ENCODE measurements at regions not wholly inside any gene's neighbourhood (a gene's known extent, or its start where the extent isn't known, plus 50 kb on each side); places are given as distances from the start of the nearest gene placed in this dataset.

DNA sequence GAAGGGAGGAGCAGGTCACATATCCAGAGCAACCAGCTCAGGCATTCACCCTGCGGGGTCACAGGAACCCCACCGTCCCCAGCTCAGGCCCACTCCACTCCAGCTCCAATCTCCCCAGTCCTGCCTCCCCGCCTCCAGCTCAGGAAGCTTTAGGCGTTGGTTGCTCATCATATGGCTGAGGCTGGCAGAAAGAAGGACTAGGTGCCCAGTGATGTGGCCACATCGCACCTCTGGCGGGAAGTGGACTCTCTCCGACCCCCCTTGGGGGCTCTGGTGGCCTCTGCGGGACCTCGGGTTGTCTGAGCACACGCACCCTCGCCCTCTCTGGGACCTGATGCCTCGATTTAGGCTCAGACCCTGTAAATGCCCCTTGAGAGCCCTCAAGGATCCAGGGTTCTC is 187.7 kb downstream of the ZFP36L2 start:
- no peak for DNase-seq
- H3K9me3 ChIP-seq (ENCODE audit: low read length) = no peaks in the 10 kb centered on the region
- no peak overlapping the region for H3K27ac ChIP-seq (ENCODE audit: low read length)
- H3K36me3 ChIP-seq (ENCODE audit: insufficient read depth, low read length) = no peaks in the 10 kb centered on the region
- no peaks in the 10 kb centered on the region for H3K27me3 ChIP-seq (ENCODE audit: low read length)
- no peaks in the 10 kb centered on the region for H3K79me2 ChIP-seq (ENCODE audit: low read length)
- no peaks in the 10 kb centered on the region for H4K20me1 ChIP-seq (ENCODE audit: insufficient read depth, low read depth, low read length)
- H3K9me2 ChIP-seq (replicated peaks; ENCODE audit: insufficient read depth, low read length) = no peaks in the 10 kb centered on the region
- H3K4me3 ChIP-seq (ENCODE audit: low read length) = no peak overlapping the region
- H2AFZ ChIP-seq (ENCODE audit: low read length) = no peak overlapping the region
- H3K9ac ChIP-seq (ENCODE audit: low read length) = no peak overlapping the region
- H3K4me1 ChIP-seq (ENCODE audit: low read length) = no peaks in the 10 kb centered on the region
- H3K4me2 ChIP-seq (ENCODE audit: low read depth, low read length, poor library complexity, severe bottlenecking) = no peak overlapping the region

DNA sequence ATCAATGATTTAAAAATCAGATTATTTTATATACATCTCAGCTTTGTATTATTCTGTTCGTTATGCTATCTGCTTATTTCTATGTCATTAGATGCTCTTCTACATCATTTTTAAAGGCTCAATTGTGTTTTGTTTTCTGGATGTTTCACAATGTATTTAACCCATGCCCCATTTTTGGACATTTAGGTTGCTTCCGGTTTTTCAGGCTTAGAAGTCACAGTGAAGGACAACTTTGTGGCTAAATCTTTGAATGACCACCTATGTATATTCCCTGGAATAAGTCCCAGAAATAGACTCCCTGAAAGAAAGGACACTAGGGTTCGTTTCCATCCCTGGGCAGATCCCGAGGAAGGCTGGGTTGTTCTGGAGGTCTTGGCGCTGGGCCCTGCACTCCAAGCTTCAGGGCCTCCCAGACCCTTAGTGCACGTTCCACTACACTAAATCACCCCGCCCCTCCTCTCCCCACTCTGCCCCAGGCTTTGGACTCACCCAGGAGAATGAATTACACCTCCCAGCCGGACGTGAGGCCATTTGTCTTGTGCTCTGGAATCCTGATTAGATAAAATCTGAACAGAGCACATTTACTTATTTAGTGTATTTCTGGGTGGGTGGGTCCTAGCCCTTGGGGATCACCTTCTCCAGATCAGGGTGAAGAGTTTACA is 188.2 kb downstream of the ZFP36L2 start:
- no peak overlapping the region for H3K4me2 ChIP-seq (ENCODE audit: low read depth, low read length, poor library complexity, severe bottlenecking)
- no peak overlapping the region for H3K27ac ChIP-seq (ENCODE audit: low read length)
- H3K9me2 ChIP-seq (replicated peaks; ENCODE audit: insufficient read depth, low read length) = no peaks in the 10 kb centered on the region
- H3K9ac ChIP-seq (ENCODE audit: low read length) = no peak overlapping the region
- H3K36me3 ChIP-seq (ENCODE audit: insufficient read depth, low read length) = no peaks in the 10 kb centered on the region
- H4K20me1 ChIP-seq (ENCODE audit: insufficient read depth, low read depth, low read length) = no peaks in the 10 kb centered on the region
- DNase-seq = no peak
- no peaks in the 10 kb centered on the region for H3K79me2 ChIP-seq (ENCODE audit: low read length)
- H3K4me1 ChIP-seq (ENCODE audit: low read length) = no peaks in the 10 kb centered on the region
- H3K9me3 ChIP-seq (ENCODE audit: low read length) = no peaks in the 10 kb centered on the region
- no peak overlapping the region for H2AFZ ChIP-seq (ENCODE audit: low read length)
- H3K4me3 ChIP-seq (ENCODE audit: low read length) = no peak overlapping the region
- no peaks in the 10 kb centered on the region for H3K27me3 ChIP-seq (ENCODE audit: low read length)

DNA sequence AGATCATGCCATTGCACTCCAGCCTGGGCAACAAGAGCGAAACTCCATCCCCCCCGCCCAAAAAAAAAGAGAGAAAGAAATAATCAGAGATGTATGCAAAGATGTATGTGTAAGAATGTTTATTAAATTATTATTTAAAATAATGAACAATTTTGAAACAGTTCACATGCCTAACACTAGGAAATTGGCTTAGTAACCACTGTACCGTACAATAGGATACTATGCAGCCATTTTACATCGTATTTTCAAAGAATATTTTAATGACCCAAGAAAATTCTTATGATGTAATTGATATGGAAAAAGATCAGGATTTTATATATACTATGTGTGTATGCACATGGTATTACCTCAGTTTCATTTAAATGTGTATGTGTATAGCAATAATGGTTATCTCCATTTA is 190.5 kb downstream of the ZFP36L2 start:
- Histone ChIP-seq H3K36me3 (ENCODE audit: insufficient read depth, low read length) (no peaks in the 10 kb centered on the region), H3K4me2 (ENCODE audit: low read depth, low read length, poor library complexity, severe bottlenecking) (no peak overlapping the region), H3K4me1 (ENCODE audit: low read length) (no peaks in the 10 kb centered on the region), H3K79me2 (ENCODE audit: low read length) (no peaks in the 10 kb centered on the region), H3K9me2 (replicated peaks; ENCODE audit: insufficient read depth, low read length) (no peaks in the 10 kb centered on the region), H3K27me3 (ENCODE audit: low read length) (no peaks in the 10 kb centered on the region), H2AFZ (ENCODE audit: low read length) (no peak overlapping the region), H3K4me3 (ENCODE audit: low read length) (no peak overlapping the region), H3K9ac (ENCODE audit: low read length) (no peak overlapping the region), H3K9me3 (ENCODE audit: low read length) (no peaks in the 10 kb centered on the region), H4K20me1 (ENCODE audit: insufficient read depth, low read depth, low read length) (no peaks in the 10 kb centered on the region), H3K27ac (ENCODE audit: low read length) (no peak overlapping the region)
- no peak for DNase-seq

DNA sequence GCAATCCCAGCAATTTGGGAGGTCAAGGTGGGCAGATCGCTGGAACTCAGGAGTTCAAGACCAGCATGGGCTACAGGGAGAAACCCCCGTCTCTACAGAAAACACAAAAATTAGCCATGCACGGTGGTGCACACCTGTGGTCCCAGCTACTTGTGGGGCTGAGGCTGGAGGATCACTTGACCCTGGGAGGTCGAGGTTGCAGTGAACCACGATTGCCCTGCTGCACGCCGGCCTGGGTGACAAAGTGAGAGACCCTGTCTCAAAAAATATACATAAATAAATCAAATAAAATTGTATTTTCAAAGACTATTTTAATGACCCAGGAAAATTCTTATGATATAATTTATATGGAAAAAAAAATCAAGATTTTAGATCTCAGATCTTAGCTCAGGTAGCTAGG is 191.5 kb downstream of the ZFP36L2 start:
- H3K79me2 ChIP-seq (ENCODE audit: low read length) = no peaks in the 10 kb centered on the region
- H3K9me2 ChIP-seq (replicated peaks; ENCODE audit: insufficient read depth, low read length) = no peaks in the 10 kb centered on the region
- no peaks in the 10 kb centered on the region for H4K20me1 ChIP-seq (ENCODE audit: insufficient read depth, low read depth, low read length)
- H3K9me3 ChIP-seq (ENCODE audit: low read length) = no peaks in the 10 kb centered on the region
- H3K27me3 ChIP-seq (ENCODE audit: low read length) = no peaks in the 10 kb centered on the region
- no peak overlapping the region for H3K9ac ChIP-seq (ENCODE audit: low read length)
- H3K4me1 ChIP-seq (ENCODE audit: low read length) = no peaks in the 10 kb centered on the region
- no peaks in the 10 kb centered on the region for H3K36me3 ChIP-seq (ENCODE audit: insufficient read depth, low read length)
- H2AFZ ChIP-seq (ENCODE audit: low read length) = no peak overlapping the region
- no peak for DNase-seq
- no peak overlapping the region for H3K4me2 ChIP-seq (ENCODE audit: low read depth, low read length, poor library complexity, severe bottlenecking)
- no peak overlapping the region for H3K27ac ChIP-seq (ENCODE audit: low read length)
- no peak overlapping the region for H3K4me3 ChIP-seq (ENCODE audit: low read length)

DNA sequence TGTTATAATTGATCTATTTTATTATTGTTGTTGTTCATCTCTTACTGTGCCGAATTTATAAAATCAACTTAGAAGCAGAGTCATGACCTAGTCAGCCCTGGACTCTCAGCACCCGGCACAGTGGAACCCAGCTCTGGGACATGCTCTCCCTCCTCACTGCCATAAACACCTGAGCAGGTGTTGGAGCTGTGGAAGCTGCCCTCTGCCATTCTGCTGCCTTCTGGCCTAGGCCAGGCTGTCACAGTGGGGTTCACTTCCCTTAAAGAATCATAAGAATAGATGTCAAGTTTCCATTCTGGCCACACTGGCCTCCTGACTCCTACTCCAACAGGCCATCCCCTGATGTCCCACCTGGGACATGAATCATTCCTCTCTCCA is 192.2 kb downstream of the ZFP36L2 start:
- H3K9me3 ChIP-seq (ENCODE audit: low read length) = no peaks in the 10 kb centered on the region
- H3K79me2 ChIP-seq (ENCODE audit: low read length) = no peaks in the 10 kb centered on the region
- H3K4me1 ChIP-seq (ENCODE audit: low read length) = no peaks in the 10 kb centered on the region
- H3K9me2 ChIP-seq (replicated peaks; ENCODE audit: insufficient read depth, low read length) = no peaks in the 10 kb centered on the region
- H3K36me3 ChIP-seq (ENCODE audit: insufficient read depth, low read length) = no peaks in the 10 kb centered on the region
- no peak overlapping the region for H3K4me3 ChIP-seq (ENCODE audit: low read length)
- no peak overlapping the region for H3K9ac ChIP-seq (ENCODE audit: low read length)
- no peak overlapping the region for H2AFZ ChIP-seq (ENCODE audit: low read length)
- DNase-seq = no peak
- no peak overlapping the region for H3K27ac ChIP-seq (ENCODE audit: low read length)
- H4K20me1 ChIP-seq (ENCODE audit: insufficient read depth, low read depth, low read length) = no peaks in the 10 kb centered on the region
- no peak overlapping the region for H3K4me2 ChIP-seq (ENCODE audit: low read depth, low read length, poor library complexity, severe bottlenecking)
- H3K27me3 ChIP-seq (ENCODE audit: low read length) = no peaks in the 10 kb centered on the region

DNA sequence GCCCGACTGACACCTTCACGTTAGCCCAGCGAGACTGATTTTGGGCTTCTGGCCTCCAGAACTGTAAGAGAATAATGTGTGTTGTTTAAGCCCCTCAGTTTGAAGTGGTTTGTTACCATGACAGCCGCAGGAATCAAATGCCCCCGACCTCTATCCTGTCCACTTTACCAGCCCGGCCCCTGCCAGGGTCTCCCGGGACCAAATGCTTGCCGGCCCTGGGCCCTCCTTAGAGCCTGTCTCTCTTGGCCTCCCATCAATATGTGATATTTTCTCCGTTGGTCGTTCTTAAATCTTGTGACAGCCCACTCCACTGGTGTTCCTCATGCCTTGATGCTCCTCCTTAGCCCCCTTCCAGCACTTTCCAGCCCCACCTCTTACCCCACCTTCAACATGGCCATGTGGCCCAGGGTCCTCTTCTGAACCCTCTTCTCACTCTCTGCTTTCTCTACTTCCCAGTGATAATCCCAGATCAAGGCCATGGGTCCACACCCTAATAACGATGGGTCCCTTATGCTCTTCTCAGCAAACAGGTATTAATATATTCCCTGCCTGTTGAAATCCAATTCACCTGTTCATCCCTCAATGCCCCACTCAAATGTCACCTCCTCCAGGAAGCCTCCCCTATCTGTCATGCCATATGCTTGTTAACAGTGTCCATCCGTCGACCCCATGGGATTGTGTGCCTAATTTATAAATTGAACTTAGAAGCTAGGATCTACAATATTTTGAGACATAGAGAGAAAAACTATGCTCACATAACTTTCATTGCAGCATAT is 192.8 kb downstream of the ZFP36L2 start:
- Histone ChIP-seq H4K20me1 (ENCODE audit: insufficient read depth, low read depth, low read length) (no peaks in the 10 kb centered on the region), H3K36me3 (ENCODE audit: insufficient read depth, low read length) (no peaks in the 10 kb centered on the region), H3K27me3 (ENCODE audit: low read length) (no peaks in the 10 kb centered on the region), H3K4me1 (ENCODE audit: low read length) (no peaks in the 10 kb centered on the region), H3K9ac (ENCODE audit: low read length) (no peak overlapping the region), H3K4me3 (ENCODE audit: low read length) (no peak overlapping the region), H2AFZ (ENCODE audit: low read length) (no peak overlapping the region), H3K9me3 (ENCODE audit: low read length) (no peaks in the 10 kb centered on the region), H3K27ac (ENCODE audit: low read length) (no peak overlapping the region), H3K4me2 (ENCODE audit: low read depth, low read length, poor library complexity, severe bottlenecking) (no peak overlapping the region), H3K79me2 (ENCODE audit: low read length) (no peaks in the 10 kb centered on the region), H3K9me2 (replicated peaks; ENCODE audit: insufficient read depth, low read length) (no peaks in the 10 kb centered on the region)
- no peak for DNase-seq

DNA sequence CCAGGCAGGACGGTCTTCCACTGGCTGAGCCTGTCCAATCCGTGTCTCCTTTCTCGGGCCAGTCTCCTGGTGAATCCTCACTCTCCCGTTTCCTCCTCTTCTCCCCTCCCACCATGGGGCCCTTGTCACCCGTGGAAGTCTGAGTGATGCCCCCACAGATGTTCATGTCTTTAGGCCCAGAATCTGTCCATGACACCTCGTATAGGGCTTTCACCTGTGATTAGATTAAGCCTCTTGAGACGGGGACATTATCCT is 193.5 kb downstream of the ZFP36L2 start:
- Histone ChIP-seq H2AFZ (ENCODE audit: low read length) (no peak overlapping the region), H3K27ac (ENCODE audit: low read length) (no peak overlapping the region)
- DNase-seq = no peak

DNA sequence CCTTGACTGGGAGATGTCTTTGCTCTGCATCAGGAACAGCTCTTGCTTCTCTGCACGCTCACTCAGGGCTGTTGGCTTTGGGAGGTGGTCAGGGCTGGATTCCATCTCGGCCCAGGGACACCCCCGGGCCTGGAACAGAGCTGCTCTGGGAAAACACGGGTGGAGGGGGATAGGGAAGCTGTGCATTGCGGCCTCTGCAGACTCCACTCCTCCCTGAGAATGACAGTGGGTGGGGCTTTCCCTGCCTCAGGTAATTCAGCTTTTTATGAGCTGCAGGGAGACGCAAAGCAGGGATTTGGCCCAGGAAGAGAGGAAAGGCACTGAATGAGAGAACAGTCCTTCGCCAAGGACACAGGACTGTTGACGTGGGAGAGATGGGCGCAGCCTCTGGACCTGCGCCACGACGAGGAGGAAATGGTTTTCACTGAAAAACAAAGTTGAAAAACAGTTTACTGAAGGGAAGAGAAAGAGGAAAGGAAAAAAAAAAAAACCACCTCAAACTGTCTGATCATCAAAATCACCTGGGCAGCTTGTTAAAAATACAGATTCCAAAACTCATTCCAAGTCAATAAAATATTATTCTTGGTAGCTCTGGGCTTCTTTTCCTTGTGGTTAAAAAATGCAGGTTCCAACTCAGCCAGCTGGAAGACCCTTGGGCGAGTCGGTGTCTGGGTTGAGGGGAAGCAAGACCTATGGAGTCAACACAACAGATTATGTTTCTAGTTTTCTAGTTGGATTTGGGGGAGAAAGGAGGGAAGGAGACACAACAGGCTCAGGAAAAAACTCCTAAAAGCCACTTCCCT is 194.0 kb downstream of the ZFP36L2 start:
- H3K27ac ChIP-seq (ENCODE audit: low read length) = no peak overlapping the region
- no peak for DNase-seq
- no peaks in the 10 kb centered on the region for H3K79me2 ChIP-seq (ENCODE audit: low read length)
- H3K27me3 ChIP-seq (ENCODE audit: low read length) = no peaks in the 10 kb centered on the region
- H4K20me1 ChIP-seq (ENCODE audit: insufficient read depth, low read depth, low read length) = no peaks in the 10 kb centered on the region
- no peak overlapping the region for H3K4me3 ChIP-seq (ENCODE audit: low read length)
- H3K36me3 ChIP-seq (ENCODE audit: insufficient read depth, low read length) = no peaks in the 10 kb centered on the region
- no peaks in the 10 kb centered on the region for H3K4me1 ChIP-seq (ENCODE audit: low read length)
- H2AFZ ChIP-seq (ENCODE audit: low read length) = no peak overlapping the region
- no peak overlapping the region for H3K4me2 ChIP-seq (ENCODE audit: low read depth, low read length, poor library complexity, severe bottlenecking)
- H3K9me2 ChIP-seq (replicated peaks; ENCODE audit: insufficient read depth, low read length) = no peaks in the 10 kb centered on the region
- H3K9ac ChIP-seq (ENCODE audit: low read length) = no peak overlapping the region
- no peaks in the 10 kb centered on the region for H3K9me3 ChIP-seq (ENCODE audit: low read length)

More for the DNA sequence above, 193.5 kb downstream of the ZFP36L2 start:
- Histone ChIP-seq H3K4me1 (ENCODE audit: low read length) (no peaks in the 10 kb centered on the region), H3K4me3 (ENCODE audit: low read length) (no peak overlapping the region), H3K4me2 (ENCODE audit: low read depth, low read length, poor library complexity, severe bottlenecking) (no peak overlapping the region), H3K27me3 (ENCODE audit: low read length) (no peaks in the 10 kb centered on the region), H3K9ac (ENCODE audit: low read length) (no peak overlapping the region), H3K79me2 (ENCODE audit: low read length) (no peaks in the 10 kb centered on the region), H3K9me2 (replicated peaks; ENCODE audit: insufficient read depth, low read length) (no peaks in the 10 kb centered on the region), H3K36me3 (ENCODE audit: insufficient read depth, low read length) (no peaks in the 10 kb centered on the region), H3K9me3 (ENCODE audit: low read length) (no peaks in the 10 kb centered on the region), H4K20me1 (ENCODE audit: insufficient read depth, low read depth, low read length) (no peaks in the 10 kb centered on the region)
